ENCODE measurements at regions not wholly inside any gene's neighbourhood (a gene's known extent, or its start where the extent isn't known, plus 50 kb on each side); places are given as distances from the start of the nearest gene placed in this dataset.

DNA sequence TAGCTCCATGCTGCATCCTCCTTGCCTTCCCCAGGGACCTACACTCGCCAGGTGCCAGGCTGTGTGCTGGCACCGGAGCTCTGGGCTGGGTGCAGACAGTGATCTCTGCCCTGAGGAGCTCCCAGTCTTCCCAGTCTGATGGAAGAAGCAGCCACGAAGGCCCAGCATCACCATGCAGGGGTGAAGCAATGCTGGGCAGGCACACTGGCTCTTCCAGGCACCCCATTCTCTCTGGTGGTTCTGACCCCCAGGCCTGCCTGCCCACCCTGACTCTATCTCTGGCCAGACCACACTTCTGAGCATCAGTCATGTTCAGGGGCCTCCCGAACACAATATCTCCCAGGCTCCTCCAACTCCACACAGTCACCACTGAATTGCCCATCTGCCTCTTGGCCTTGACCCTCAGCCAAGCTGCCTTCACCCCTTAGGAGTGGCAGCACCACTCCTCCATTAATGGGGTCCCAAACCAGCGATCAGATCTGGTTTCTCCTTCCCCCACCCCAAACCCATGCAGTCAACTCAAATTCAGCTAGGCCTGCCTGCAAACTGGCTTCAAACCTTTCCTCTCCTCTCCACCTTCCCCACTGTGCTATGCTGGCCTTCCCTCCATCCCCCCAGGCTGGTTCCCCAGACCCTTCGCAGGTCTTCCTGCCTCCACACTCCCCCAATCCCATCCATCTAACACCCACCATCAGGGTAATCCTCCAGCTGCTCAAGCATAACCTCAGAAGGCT, 102.7 kb upstream of the MVB12B start:
- DNase-seq (ENCODE audit: low read depth): no peak

DNA sequence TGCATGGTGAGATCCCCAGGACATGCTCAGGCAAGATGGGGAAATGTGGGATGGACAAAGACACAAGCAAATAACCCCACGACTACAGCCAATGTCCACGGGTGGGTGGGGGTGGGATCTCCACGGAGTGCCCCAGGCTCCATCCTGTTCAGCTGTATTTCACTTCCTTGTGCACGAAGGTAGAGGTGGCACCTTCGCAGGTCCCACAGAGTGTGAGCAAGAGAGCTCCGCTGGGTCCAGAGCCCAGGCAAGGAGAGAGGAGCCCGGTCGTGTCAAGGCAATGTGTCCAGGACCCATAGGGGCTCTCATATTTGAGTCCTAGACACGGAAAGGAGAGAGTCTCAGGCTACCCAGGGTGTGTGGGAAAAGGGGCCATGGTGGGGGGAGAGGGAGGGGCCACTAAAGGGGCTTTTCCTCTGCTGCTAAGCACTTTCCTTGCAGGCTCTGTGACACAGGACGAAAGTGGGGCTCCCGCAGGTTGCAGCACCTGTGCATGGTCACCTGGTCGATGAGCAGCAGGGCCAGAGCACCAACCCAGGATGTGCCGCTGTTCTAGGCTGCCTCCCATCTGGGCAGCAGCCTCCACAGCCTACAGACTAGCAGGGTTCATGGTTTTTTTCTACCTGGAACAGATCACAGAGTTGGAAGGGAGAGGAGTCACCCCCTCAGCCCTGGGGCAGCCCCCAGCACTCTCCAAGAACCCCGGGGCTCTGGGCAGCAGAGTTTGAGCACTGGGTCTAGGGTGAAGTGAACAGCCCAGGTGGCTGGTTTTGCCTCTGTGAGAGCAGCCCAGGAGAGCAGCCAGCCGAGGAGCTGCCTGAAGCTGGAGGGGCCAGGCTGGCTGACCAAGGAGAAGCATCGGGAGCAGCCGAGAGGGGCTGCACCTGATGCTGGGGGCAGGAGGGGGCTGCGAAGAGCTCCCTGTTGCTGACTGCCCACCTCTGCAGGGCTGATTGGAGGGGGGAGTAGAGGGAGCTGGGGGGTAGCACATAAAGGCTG, 100.7 kb upstream of the MVB12B start:
- no peak for DNase-seq (ENCODE audit: low read depth)

DNA sequence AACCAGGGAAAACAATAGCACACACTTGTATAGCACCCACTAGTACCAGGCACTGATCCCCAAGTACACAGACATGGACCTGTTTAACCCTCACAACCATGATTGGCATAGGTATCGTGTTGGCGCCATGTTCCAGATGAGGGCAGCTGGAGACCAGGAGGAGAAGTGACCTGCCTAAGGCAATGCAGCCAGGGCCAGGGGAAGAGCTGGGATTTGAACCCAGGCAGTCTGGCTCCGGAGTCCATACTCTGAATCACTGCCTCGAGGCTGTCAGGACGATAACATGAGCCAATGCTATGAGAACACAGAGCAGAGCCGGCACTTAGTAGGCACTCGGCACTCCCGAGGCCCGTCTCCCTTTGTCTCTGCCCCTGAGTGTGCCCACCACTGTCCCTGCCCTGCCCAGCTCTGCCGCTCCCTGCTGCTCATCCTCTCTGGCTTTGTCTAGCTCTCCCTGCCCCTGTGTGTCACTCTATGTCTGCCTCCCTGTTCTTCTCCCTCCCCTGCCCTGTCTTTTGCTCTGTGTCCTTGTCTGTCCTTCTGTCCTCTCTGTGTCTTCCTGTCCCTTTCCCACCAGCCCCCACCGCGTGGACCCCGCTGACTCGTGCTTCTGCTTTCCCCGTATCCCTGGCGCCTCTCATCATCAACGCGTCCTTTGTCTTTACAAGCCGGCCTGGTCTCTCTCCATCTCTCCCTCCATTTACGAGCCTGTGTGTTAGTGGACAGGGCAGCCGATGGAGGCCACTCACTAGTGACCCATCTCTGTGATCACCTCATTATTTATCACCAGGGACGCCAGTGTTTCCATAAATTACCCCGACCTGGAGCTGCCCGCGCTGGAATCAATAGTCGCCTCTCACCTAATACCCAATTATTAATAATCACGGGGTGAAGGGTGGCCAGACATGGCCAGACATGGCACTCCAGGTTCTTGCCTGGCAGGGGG, 99.4 kb upstream of the MVB12B start:
- DNase-seq (ENCODE audit: low read depth): no peak

DNA sequence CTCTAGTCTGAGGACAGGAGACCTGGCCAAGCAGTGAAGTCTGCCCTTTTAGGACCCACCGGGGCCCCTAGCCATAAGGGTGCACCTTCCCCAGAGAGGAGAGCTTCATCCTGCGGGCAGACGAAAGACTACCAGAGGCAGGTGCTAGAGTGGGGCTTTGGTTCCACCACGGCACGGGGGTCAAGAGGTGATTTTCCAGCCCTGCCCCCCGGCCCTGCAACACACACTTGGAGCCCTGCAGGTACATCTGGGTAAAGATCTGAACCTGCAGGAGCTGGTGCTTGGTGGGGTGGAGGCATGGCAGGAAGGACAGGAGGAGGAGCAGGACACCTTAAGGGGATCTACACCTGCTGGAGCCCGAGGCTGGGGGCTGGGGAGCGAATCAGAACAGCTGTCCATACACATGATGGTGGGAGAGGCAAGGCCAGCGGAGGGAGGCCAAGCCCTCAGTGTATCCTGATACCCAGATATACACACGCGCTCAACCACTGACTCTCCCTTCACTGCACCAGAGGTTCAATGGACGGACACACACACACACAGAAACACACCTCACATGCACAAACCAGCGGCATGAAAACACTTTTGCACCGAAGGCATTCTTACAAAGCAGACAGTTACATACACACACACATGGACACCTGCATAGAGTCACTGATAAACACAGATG, 98.4 kb upstream of the MVB12B start:
- no peak for DNase-seq (ENCODE audit: low read depth)

DNA sequence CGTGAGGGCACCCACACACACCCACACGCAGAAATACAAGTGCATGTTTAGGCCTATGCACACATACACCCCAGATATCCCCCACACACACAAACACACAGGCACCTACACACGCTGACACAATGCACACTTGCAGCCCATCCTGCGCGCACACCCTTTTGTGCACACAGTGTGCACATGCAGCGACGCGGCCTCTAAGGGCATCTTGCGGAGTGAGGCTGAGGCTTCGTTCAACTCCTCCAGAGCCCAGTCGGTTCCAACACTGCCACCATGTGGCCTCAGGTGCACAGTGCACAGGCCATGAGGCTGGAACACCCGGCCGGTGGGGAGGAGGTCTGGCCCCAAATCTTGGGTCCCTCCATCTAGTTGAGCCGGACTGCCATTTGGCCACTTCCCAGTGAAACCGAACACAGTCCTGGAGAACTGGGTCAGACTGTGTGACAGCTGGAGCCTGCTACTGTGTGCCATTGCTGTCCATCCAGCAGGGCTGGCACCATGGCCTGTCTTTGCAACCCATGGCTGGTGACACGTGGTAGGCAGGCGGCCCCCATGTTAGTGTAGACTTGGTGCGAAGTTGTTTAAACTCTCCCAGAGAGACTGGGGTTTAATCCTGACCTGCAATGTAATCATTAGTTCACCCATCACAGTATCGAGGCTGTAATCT, 97.7 kb upstream of the MVB12B start:
- peak; percentile 50 for DNase-seq (ENCODE audit: low read depth)

DNA sequence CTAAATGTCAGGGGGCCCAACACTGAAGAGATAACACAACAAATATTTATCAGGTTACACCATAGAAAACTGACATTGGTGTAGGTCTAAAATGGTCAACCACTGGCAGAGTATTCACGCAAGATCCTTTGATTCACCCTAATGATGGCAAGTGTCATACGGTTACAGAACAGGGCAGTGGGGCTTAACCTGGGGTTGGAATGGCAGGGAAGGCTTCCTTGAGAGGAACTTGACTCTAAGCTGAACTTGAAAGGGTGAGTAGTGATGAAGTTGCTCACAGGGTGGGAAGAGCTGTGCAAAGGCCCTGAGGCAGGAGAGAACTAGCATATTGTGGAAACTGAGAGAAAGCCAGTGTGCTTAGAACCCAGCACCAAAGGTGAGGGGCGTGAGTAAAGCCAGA, 97.1 kb upstream of the MVB12B start:
- no peak for DNase-seq (ENCODE audit: low read depth)

DNA sequence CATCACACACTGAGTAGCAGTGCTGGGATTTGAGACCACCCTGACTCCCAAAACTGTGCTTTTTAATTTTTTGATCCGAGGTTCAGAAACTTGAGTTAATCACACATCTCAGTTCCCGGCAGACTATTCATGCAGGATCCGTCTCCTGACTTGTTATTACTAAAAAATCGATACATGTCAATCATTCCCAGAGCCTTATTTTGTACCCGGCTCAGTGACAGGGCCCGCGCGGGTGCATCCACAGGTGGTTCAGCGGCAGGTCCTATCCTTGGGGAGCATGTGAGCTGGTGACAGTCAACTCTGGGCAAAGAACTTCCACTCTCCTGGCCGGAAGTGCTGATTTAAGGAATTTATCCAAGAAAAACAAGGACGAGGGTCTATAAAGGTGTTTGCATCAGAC, 95.9 kb upstream of the MVB12B start:
- DNase-seq (ENCODE audit: low read depth): no peak

DNA sequence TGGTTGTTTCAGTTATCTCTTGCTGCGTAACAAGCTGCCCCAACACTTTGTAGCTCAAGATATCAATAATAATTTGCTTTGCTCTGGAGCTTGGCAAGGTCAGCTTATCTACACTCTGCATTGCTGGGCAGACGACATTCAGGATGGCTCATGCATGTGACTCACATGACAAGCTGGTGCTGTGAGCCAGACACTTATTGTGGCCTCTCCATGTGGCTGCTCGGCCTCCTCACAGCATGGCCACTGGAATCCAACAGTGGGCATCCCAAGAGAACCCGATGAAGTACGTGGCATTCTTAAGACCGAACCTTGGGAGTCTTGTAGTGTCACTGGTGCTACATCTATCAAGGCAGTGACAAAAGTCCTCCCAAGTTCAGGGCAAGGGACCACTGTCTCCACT, 94.2 kb upstream of the MVB12B start:
- no peak for DNase-seq (ENCODE audit: low read depth)

DNA sequence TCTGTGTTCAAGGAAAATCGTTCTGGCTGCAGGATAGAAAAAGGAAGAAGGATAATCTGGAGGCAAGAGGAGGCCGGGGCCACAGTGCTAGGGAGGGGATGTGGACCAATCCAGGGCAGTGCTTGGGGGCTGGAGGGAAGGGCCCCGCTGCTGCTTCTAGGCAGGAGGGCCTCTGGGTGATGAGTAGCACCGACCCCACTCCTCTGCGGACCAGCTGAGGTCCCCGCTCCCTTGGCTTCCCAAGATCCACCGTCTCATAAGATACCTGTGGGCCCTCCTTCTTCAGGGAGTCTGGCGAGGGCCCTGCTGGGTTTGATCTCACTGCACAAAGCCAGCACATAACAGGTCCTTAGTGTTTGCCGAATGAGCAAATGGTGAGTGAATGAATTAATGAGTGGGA, 93.5 kb upstream of the MVB12B start:
- no peak for DNase-seq (ENCODE audit: low read depth)

DNA sequence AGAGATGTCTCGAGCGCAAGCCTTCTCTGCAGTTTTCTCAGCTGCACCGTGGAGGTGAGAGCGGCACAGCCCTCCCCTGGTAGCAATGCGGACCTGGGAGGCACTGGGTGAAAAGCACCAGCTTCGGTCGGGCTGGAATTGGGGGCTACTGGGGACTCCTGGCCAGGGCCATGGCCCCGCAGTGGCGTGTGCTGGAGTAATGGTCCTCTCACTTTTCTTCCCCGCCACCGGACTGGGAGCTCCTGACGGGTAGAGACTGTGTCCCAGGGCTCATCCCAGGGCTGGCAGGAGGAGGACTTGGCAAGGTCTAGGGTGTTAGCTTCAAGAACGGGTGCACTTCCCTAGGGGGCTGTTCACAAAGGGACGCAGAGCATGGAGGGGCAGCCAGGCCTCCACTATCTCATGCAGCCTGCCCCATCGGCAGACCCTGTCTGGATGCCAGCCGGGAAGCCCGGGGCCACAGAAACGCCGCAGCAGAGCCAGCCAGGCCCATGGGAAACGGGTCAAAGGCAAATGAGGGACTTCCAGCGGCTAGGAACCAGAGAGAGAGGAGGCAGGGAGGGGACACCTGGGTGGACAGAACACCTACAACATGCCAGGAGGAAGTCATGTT, 92.6 kb upstream of the MVB12B start:
- DNase-seq (ENCODE audit: low read depth): no peak

DNA sequence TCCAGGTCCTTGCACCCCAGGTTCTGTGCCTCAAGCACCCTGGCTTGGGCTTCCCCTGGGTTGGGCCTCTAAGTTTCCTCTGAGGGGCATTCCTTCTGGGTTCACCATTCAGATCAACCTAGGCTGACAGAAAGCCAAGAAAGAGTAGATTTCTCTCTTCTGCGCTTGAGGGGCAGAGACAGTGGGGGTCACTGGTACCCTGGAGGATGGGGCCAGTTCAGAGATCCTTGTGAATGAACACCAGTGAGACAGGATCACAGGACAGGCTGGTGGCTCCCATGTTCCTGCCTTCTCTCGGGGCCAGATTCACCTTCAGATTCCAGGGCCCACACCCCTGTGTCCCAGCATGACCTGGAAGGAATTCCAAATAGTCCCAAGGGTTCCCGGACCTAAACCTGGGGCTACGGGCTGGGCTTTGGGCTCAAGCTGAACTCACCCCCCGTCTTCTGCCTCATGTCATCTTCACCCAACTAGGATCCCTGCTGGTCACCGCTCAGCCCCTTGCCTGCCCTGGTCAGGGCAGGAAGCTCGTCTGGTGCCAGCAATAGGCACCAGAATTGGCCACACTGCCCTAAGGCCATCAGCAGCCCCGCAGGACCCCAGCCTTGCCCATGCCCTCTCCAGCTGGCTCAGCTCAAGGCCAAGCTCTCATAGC, 91.8 kb upstream of the MVB12B start:
- no peak for DNase-seq (ENCODE audit: low read depth)

DNA sequence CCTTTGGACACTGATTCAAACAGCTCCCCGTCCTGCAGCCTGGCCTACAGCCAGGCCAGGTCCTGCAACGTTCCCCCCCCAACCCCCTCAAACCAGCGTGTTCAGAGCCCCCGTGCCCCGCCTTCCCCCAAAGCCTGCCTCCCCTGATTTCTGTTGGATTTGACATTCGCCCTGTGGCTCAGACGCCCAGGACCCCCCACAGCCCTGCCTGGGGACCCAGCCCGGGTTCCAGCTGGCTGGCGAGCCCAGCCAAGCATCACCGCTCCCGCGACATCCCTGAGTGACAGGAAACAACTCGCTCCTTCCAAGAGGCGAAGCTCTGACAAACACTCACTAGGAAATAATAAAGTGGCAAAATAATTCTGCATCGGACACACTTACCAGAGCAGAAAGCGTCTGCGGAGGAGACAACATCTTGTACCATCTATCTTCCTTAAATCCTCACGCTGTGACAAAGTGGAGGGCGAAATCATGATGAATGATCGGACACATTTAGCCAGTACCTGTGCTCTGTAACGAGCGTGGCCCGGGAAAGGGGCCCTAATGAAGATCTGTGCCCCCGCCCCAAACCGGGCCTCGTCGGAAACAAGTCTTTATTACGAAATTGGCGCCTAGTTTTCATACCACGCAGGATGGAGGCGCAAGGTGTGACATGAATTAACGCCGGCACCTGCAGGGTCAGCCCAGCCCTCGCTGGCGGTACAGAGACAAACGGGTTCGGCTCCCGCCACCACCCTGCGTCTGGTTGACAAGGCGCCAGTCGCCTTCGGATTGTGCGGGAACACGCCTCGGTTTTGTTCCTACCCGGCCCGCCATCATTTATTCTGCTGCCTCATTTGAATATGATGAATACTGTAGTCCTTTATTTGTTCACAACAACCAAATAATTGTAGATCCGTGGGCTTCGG, 91.0 kb upstream of the MVB12B start:
- DNase-seq (ENCODE audit: low read depth): no peak

DNA sequence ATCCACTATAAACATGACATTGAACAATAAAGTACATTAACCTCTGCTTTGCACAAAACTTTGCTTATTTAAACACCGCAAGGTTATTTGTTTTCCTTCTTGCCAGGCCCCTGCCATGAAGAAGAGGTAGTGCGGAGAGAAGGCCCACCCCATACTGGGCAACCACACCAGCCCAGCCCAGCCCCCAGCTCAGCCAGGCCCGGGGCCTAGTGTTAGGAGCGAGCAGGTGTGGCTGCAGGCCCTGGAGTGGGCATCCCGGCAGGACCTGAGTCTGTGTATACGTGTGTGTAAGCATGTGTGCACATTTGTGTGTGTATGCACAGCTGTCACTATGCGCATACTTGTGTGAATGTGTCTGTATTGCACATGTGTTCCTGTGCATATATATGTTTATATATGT, 90.4 kb upstream of the MVB12B start:
- no peak for DNase-seq (ENCODE audit: low read depth)

DNA sequence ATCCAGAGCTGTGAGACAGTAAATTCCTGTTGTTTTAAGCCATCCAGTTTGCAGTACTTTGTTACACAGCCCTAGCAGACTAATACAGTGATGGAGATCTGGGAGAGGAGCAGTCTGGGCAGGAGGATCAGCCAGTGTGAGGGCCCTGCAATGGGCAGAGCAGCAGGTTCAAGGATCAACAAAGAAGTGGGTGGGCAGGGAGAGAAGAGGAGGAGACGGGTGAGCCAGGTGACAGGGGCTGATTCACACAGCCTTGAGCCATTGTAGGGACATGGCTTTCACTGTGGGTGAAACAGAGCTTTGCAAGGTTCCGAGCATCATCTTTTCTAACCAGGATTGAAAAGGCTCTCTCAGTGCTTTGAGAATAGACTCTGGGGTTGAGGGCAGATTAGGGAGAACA, 88.2 kb upstream of the MVB12B start:
- no peak for DNase-seq (ENCODE audit: low read depth)

DNA sequence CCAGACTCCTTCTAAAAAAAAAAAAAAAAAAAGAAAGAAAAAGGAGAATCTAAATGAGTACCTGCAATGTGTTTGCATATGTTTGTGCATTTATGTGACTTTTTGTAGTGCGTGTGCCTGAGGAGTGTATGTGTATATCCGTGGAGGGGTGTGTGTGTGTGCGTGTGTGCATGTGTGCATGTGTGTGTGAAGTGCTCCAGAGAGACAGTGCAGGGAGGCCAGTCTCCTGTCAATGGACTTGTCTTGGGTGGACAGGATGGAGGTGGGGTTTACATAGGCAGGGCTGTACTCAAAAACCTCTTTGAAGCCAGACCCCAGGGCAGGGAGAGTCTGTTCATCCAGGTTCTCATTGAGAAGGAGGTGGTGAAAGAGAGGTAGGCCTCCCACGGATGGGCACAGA, 87.1 kb upstream of the MVB12B start:
- no peak for DNase-seq (ENCODE audit: low read depth)

DNA sequence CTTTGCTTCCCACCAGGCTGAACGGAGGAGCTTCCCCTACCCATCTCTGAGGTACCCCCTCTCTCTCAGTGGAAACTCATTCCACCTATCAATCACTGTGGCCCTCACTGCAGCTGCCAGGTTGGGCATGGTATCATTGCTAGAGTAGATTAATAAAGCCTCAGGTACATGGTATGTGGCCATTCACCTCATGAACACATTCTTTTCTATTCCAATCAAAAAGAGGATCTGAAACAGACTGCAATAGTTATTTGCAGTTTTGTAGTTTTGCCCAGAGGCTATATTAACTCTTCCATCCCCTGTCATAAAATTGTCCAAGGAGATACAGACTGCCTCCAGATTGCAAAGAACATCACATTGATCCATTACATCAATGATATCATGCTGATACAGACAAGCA, 85.8 kb upstream of the MVB12B start:
- no peak for DNase-seq (ENCODE audit: low read depth)

DNA sequence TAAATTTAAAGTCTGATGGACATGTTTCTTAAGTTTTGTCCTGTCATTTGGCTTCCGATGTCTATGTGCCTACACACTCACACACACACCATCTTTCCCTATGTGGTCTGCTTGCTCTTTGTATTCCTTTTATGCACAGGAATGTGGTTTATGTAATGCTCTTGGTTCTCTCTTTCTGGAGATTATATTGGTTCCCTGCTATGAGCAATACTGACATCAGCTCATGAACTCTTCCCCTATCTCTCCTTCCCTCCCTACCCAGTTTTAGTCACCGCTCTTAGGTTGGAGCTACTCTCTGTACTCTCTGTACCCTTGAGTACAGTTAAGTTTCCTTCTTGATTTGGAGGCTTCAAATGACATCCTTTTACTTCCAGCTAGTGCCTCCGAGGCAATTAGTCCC, 77.9 kb upstream of the MVB12B start:
- no peak for DNase-seq (ENCODE audit: low read depth)

DNA sequence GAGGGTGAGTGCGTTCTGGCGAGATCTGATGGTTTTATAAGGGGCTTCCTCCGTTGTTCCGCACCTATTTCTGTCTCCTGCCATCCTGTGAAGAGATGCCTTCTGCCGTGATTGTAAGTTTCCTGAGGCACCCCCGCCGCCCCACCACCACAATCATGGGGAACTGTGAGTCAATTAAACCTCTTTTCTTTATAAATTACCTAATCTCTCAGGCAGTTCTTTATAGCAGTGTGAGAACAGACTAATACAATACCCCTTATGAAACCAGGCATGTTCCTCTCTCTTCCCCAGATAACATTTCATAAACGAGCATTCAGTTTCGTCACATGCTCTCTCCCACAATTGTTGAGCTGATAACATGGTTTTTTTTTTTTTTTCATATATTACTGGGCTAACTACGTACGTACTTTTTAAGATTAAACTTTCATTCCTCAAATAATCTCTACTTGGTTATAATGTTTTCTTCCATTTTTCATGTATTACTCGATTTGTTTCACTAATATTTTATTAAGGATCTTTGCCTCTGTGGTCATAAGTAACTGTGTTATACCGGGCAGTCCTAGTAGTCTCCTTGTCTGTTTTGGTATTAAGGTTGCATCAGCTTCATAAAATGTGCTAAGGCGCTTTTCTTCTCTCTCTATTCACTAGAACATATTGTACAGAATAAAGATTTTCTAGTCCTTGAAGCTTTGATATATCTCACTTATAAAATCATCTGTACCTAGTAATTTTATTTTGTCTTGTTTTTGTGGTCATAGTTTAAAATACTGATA, 64.9 kb upstream of the MVB12B start:
- no peak for DNase-seq (ENCODE audit: low read depth)

Measured in activated T-cell treated with anti-CD3 and anti-CD28 coated beads for 1 hour (primary cell).